SK-N-SH (cell line): ENCODE measurements at regions not wholly inside any gene's neighbourhood (a gene's known extent, or its start where the extent isn't known, plus 50 kb on each side); places are given as distances from the start of the nearest gene placed in this dataset.

Source experiments
- CTCF ChIP-seq: fragments of 200-600 bp; sonication (generic); IDR thresholded peaks from 2 replicates; pipeline ENCODE4 v1.6.1; 2017; ENCODE audit warnings: antibody characterized with exemption, mild to moderate bottlenecking, moderate library complexity
- NFIC ChIP-seq: IDR thresholded peaks from 2 replicates; pipeline ENCODE4 v1.4.0; 2012; ENCODE audit warnings: borderline replicate concordance
- TF ChIP-seq, protein P1 (sequence below): IDR thresholded peaks from 2 replicates; pipeline ENCODE4; 2012

GRCh38 chr20:47927385-47927851 is 142.1 kb upstream of the SULF2 start:
- TF ChIP-seq, protein P1, sequence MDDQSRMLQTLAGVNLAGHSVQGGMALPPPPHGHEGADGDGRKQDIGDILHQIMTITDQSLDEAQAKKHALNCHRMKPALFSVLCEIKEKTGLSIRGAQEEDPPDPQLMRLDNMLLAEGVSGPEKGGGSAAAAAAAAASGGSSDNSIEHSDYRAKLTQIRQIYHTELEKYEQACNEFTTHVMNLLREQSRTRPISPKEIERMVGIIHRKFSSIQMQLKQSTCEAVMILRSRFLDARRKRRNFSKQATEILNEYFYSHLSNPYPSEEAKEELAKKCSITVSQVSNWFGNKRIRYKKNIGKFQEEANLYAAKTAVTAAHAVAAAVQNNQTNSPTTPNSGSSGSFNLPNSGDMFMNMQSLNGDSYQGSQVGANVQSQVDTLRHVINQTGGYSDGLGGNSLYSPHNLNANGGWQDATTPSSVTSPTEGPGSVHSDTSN, result 0 out of 2 replicates have a peak, but pooled peaks have one; percentile 3
- no peak for TF ChIP-seq CTCF
- TF ChIP-seq NFIC, result no peak
